ENCODE measurements at regions not wholly inside any gene's neighbourhood (a gene's known extent, or its start where the extent isn't known, plus 50 kb on each side); places are given as distances from the start of the nearest gene placed in this dataset.
"Not testable (repeated sequence)": the region's sequence is repeated elsewhere in the genome, so short reads cannot be mapped to it uniquely, and the experiment has no call there.

DNA sequence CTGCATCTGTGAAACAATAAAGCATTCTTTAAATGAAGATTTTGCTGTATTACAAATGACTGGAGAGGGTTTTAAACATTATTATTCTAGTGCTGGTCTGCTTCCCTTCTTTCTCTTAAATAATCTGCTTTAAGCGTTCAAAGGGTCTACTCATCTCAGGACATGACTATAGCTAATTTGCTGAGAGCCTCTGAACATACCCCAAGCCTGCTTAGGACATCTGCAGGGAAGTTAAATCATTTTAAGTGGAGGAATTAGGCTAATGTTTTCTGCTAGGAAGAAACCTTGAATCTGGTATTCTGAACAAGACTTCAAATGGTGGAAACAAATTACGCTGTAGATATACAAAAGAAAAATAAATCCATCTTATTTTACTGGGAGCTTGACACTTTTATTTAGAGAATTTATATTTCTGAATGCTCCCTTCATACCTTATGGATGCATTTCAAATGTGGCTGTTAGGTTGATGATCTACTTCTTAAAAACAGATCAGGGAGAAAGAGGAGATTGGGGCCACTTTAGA is 124.4 kb upstream of the ITGB1 start:
- no peak overlapping the region for H3K27ac ChIP-seq (ENCODE audit: insufficient read length, low read depth, low read length)
- H2AK5ac ChIP-seq (ENCODE audit: insufficient read length, low read length), result no peak overlapping the region
- H3K27ac Mint-ChIP-seq, result no peak overlapping the region; a peak in 2 of 7 replicates
- H3K14ac ChIP-seq (ENCODE audit: insufficient read depth, low read length), result no peak overlapping the region
- no peak overlapping the region for H3K4ac ChIP-seq (ENCODE audit: low read depth, low read length)
- no peak overlapping the region for H3K4me3 Mint-ChIP-seq
- peaks cover 0 to under 1% of the 10 kb centered on the region in 2 experiments; a peak in 1 of 5 replicates for H3K9me3 Mint-ChIP-seq
- no peaks in the 10 kb centered on the region for H4K20me1 ChIP-seq (ENCODE audit: control insufficient read depth, insufficient read depth, insufficient read length)
- no peaks in the 10 kb centered on the region; a peak in 2 of 7 replicates for H3K36me3 Mint-ChIP-seq (ENCODE audit: insufficient read depth in 1 of 3, low read depth in 3 of 3)
- no peaks in the 10 kb centered on the region for H3K27me3 ChIP-seq (ENCODE audit: insufficient read depth, low read length)
- no peak overlapping the region for H3K9ac ChIP-seq (ENCODE audit: extremely low read depth, insufficient read length, low read length)
- no peaks in the 10 kb centered on the region for H3K23me2 ChIP-seq (ENCODE audit: insufficient read length, low read depth, low read length, poor library complexity, severe bottlenecking)
- H3K79me1 ChIP-seq (ENCODE audit: insufficient read depth, low read depth, low read length, poor library complexity, severe bottlenecking), result no peaks in the 10 kb centered on the region
- no peak overlapping the region for H4K8ac ChIP-seq (replicated peaks; ENCODE audit: insufficient read length, low read depth, low read length)
- no peak overlapping the region for H2BK12ac ChIP-seq (ENCODE audit: insufficient read length, low read depth, low read length)
- no peak overlapping the region for H4K5ac ChIP-seq (ENCODE audit: insufficient read length, low read depth, low read length)
- no peak overlapping the region for H2BK20ac ChIP-seq (ENCODE audit: low read depth, low read length, poor library complexity, severe bottlenecking)
- no peak overlapping the region for H3T11ph ChIP-seq (ENCODE audit: low read length)
- DNase-seq, result no peak
- H3K56ac ChIP-seq (ENCODE audit: insufficient read length, low read depth, low read length), result no peak overlapping the region
- H2BK120ac ChIP-seq (ENCODE audit: low read depth, low read length, poor library complexity, severe bottlenecking), result no peak overlapping the region
- no peak overlapping the region for H3K4me2 ChIP-seq (ENCODE audit: insufficient read depth, insufficient read length, low read length)
- no peak overlapping the region for H3K18ac ChIP-seq (ENCODE audit: insufficient read length, low read depth, low read length)
- no peak overlapping the region for H3K23ac ChIP-seq (ENCODE audit: insufficient read length, low read depth, low read length)
- H3K4me1 ChIP-seq (ENCODE audit: insufficient read depth, low read length), result no peaks in the 10 kb centered on the region
- H3K4me1 Mint-ChIP-seq, result peaks cover 19 to 23% of the 10 kb centered on the region in 2 experiments
- H4K91ac ChIP-seq (ENCODE audit: insufficient read length, low read depth, low read length), result no peak overlapping the region
- WGBS (ENCODE audit: extremely low coverage, insufficient read length, low lambda C conversion rate), result no CpG with 5 or more reads among the region's 2 CpGs
- no peak for TF ChIP-seq CTCF (conservative IDR thresholded peaks at IDR 0.05)
- H2AFZ ChIP-seq (ENCODE audit: low read length), result no peak overlapping the region
- H3K9me3 ChIP-seq (ENCODE audit: control insufficient read depth, low read depth, low read length), result no peaks in the 10 kb centered on the region
- no peaks in the 10 kb centered on the region for H3K27me3 Mint-ChIP-seq (ENCODE audit: low read depth)
- no peaks in the 10 kb centered on the region for H3K79me2 ChIP-seq (ENCODE audit: insufficient read depth, low read length)
- no peak overlapping the region for H2BK15ac ChIP-seq (ENCODE audit: low read depth, low read length)
- H2BK5ac ChIP-seq (ENCODE audit: insufficient read length, low read length), result no peak overlapping the region

GRCh38 chr10:33080467-33080866 is 122.4 kb upstream of the ITGB1 start:
- H3K4me1 ChIP-seq (ENCODE audit: insufficient read depth, low read length); H3K9me3 Mint-ChIP-seq; H2AK5ac ChIP-seq (ENCODE audit: insufficient read length, low read length); H3K56ac ChIP-seq (ENCODE audit: insufficient read length, low read depth, low read length); H3K4me3 Mint-ChIP-seq; H4K20me1 ChIP-seq (ENCODE audit: control insufficient read depth, insufficient read depth, insufficient read length); H4K91ac ChIP-seq (ENCODE audit: insufficient read length, low read depth, low read length); H2BK120ac ChIP-seq (ENCODE audit: low read depth, low read length, poor library complexity, severe bottlenecking); H4K8ac ChIP-seq (replicated peaks; ENCODE audit: insufficient read length, low read depth, low read length); H3K27me3 Mint-ChIP-seq (ENCODE audit: low read depth); H3K27ac ChIP-seq (ENCODE audit: insufficient read length, low read depth, low read length); H3K23ac ChIP-seq (ENCODE audit: insufficient read length, low read depth, low read length); H3K79me2 ChIP-seq (ENCODE audit: insufficient read depth, low read length); H4K5ac ChIP-seq (ENCODE audit: insufficient read length, low read depth, low read length); H3K27me3 ChIP-seq (ENCODE audit: insufficient read depth, low read length); H3K14ac ChIP-seq (ENCODE audit: insufficient read depth, low read length); H3K9me3 ChIP-seq (ENCODE audit: control insufficient read depth, low read depth, low read length); H2BK12ac ChIP-seq (ENCODE audit: insufficient read length, low read depth, low read length); H3K79me1 ChIP-seq (ENCODE audit: insufficient read depth, low read depth, low read length, poor library complexity, severe bottlenecking); H2BK15ac ChIP-seq (ENCODE audit: low read depth, low read length); H3K4ac ChIP-seq (ENCODE audit: low read depth, low read length); H3K4me2 ChIP-seq (ENCODE audit: insufficient read depth, insufficient read length, low read length); H3K18ac ChIP-seq (ENCODE audit: insufficient read length, low read depth, low read length); DNase-seq; H2BK5ac ChIP-seq (ENCODE audit: insufficient read length, low read length); H3T11ph ChIP-seq (ENCODE audit: low read length); H2AFZ ChIP-seq (ENCODE audit: low read length); H3K9ac ChIP-seq (ENCODE audit: extremely low read depth, insufficient read length, low read length); H2BK20ac ChIP-seq (ENCODE audit: low read depth, low read length, poor library complexity, severe bottlenecking); H3K27ac Mint-ChIP-seq; H3K36me3 Mint-ChIP-seq (ENCODE audit: insufficient read depth in 1 of 3, low read depth in 3 of 3); H3K23me2 ChIP-seq (ENCODE audit: insufficient read length, low read depth, low read length, poor library complexity, severe bottlenecking): not testable (repeated sequence)
- no CpG with 5 or more reads among the region's 2 CpGs for WGBS (ENCODE audit: extremely low coverage, insufficient read length, low lambda C conversion rate)
- H3K4me1 Mint-ChIP-seq, result peaks cover 19 to 20% of the 10 kb centered on the region in 2 experiments

All from H9 (cell line).